Gastroesophageal sphincter (tissue), 3 donors: ENCODE measurements at regions not wholly inside any gene's neighbourhood (a gene's known extent, or its start where the extent isn't known, plus 50 kb on each side); places are given as distances from the start of the nearest gene placed in this dataset.

Source experiments
- EP300 ChIP-seq: sonication (generic); formaldehyde crosslinking; IDR thresholded peaks from one replicate; pipeline ENCODE4 v1.6.1; 2017; ENCODE audit warnings: antibody characterized with exemption, mild to moderate bottlenecking
- POLR2A ChIP-seq, 2 donors: fragments of 450-650 bp; IDR thresholded peaks; one replicate each; pipeline ENCODE4 v1.6.1; 2017; ENCODE audit warnings: antibody characterized with exemption in 2 of 2, mild to moderate bottlenecking in 2 of 2, moderate library complexity in 1 of 2
- POLR2AphosphoS5 ChIP-seq: sonication (generic); formaldehyde crosslinking; IDR thresholded peaks from one replicate; pipeline ENCODE4 v1.6.1; 2017; ENCODE audit warnings: antibody characterized with exemption
- TF ChIP-seq, protein P1 (sequence below), 4 experiments: fragments of 200-600 bp in 2 of 4; fragments of 450-650 bp in 2 of 4; sonication (generic) in 1 of 4; IDR thresholded peaks; one replicate each; pipeline ENCODE4 v1.5.1; 2017 to 2019; ENCODE audit warnings: antibody characterized with exemption in 4 of 4, mild to moderate bottlenecking in 2 of 4, moderate library complexity in 2 of 4

DNA sequence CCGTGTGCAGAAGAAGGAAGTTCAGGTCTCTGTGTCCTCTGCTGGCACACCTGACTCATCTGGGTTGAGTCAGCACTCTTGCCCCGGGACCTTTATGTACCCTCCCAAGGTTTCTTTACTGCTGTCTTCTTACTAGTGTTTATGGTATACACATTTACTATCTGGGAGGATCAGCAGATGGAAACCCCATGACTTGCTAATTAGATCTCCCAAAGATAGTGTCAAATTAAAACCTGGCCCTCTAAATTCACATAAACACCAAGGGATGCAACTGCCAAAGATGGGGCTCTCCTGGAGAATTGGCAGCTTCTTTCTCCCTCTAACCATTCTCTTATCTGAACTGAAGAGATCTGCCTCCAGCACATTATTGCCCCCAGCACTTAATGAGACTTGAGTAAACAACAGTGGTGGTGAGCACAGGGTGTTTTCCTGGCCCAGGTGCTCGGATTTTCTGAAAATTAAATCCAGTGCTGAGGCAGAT is 718.1 kb upstream of the SOX9 start:
- TF ChIP-seq POLR2AphosphoS5 (no peak), POLR2A (IDR thresholded peaks at IDR 0.05) (no peak), EP300 (no peak)
- TF ChIP-seq, protein P1, sequence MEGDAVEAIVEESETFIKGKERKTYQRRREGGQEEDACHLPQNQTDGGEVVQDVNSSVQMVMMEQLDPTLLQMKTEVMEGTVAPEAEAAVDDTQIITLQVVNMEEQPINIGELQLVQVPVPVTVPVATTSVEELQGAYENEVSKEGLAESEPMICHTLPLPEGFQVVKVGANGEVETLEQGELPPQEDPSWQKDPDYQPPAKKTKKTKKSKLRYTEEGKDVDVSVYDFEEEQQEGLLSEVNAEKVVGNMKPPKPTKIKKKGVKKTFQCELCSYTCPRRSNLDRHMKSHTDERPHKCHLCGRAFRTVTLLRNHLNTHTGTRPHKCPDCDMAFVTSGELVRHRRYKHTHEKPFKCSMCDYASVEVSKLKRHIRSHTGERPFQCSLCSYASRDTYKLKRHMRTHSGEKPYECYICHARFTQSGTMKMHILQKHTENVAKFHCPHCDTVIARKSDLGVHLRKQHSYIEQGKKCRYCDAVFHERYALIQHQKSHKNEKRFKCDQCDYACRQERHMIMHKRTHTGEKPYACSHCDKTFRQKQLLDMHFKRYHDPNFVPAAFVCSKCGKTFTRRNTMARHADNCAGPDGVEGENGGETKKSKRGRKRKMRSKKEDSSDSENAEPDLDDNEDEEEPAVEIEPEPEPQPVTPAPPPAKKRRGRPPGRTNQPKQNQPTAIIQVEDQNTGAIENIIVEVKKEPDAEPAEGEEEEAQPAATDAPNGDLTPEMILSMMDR (IDR thresholded peaks at IDR 0.05) = no peak
